Keratinocyte (primary cell): ENCODE measurements at regions not wholly inside any gene's neighbourhood (a gene's known extent, or its start where the extent isn't known, plus 50 kb on each side); places are given as distances from the start of the nearest gene placed in this dataset.

Experiments
- DNase-seq: peaks from one replicate; pipeline ENCODE4 v3.0.0-alpha.2; 2011; ENCODE audit warnings: low read depth, missing footprints, low spot score
- FAIRE-seq: peaks from 2 replicates; lab custom pipeline; 2011; peaks lifted over from hg19 to GRCh38; lab: Jason Lieb, UNC
- H2AFZ ChIP-seq: 2 replicates; pipeline ENCODE4 v1.6.0; 2012; ENCODE audit warnings: low read length, control low read depth, inconsistent platforms; ENCODE audit not compliant: control insufficient read depth
- H3K27ac ChIP-seq: 2 replicates; pipeline ENCODE4 v1.5.1; 2011; ENCODE audit warnings: low read length; ENCODE audit not compliant: control insufficient read depth, insufficient read depth
- H3K27me3 ChIP-seq: 3 replicates; pipeline ENCODE4 v1.6.0; 2011; ENCODE audit warnings: low read length; ENCODE audit not compliant: control insufficient read depth, insufficient read depth; ENCODE audit errors: extremely low read depth
- H3K36me3 ChIP-seq, 2 experiments: 2 replicates in 1 of 2; 3 replicates in 1 of 2; pipeline ENCODE4 v1.5.1; 2011; ENCODE audit warnings: low read length in 2 of 2, mild to moderate bottlenecking in 1 of 2; ENCODE audit not compliant: control insufficient read depth in 2 of 2, insufficient read depth in 2 of 2; ENCODE audit errors: extremely low read depth in 1 of 2
- H3K4me1 ChIP-seq: 3 replicates; pipeline ENCODE4 v1.5.1; 2011; ENCODE audit warnings: low read length; ENCODE audit not compliant: control insufficient read depth, insufficient read depth; ENCODE audit errors: extremely low read depth
- H3K4me2 ChIP-seq: 3 replicates; pipeline ENCODE4 v1.6.0; 2011; ENCODE audit warnings: low read depth, low read length; ENCODE audit not compliant: control insufficient read depth, insufficient read depth; ENCODE audit errors: extremely low read depth
- H3K4me3 ChIP-seq, 3 experiments: fragments of 200-600 bp in 1 of 3; sonication (generic) in 1 of 3; 2 replicates in 2 of 3; 3 replicates in 1 of 3; pipeline ENCODE4 v1.5.1; 2011 to 2016; ENCODE audit warnings: low read length in 3 of 3, mild to moderate bottlenecking in 3 of 3, control low read depth in 2 of 3, inconsistent platforms in 1 of 3, low read depth in 1 of 3, mixed read lengths in 1 of 3, mixed run types in 1 of 3, moderate library complexity in 1 of 3; ENCODE audit not compliant: control insufficient read depth in 2 of 3, insufficient read depth in 2 of 3; ENCODE audit errors: extremely low read depth in 1 of 3
- H3K79me2 ChIP-seq: 2 replicates; pipeline ENCODE4 v1.6.0; 2012; ENCODE audit warnings: low read length; ENCODE audit not compliant: control insufficient read depth, insufficient read depth
- H3K9ac ChIP-seq: 3 replicates; pipeline ENCODE4 v1.6.0; 2011; ENCODE audit warnings: low read length; ENCODE audit not compliant: control insufficient read depth, insufficient read depth; ENCODE audit errors: extremely low read depth
- H3K9me1 ChIP-seq: 3 replicates; pipeline ENCODE4 v1.6.0; 2011; ENCODE audit warnings: low read length; ENCODE audit not compliant: control insufficient read depth, insufficient read depth; ENCODE audit errors: extremely low read depth
- H3K9me3 ChIP-seq: 2 replicates; pipeline ENCODE4 v1.5.1; 2012; ENCODE audit warnings: low read depth, low read length; ENCODE audit not compliant: control insufficient read depth
- H4K20me1 ChIP-seq: 3 replicates; pipeline ENCODE4 v1.6.0; 2011; ENCODE audit warnings: low read length; ENCODE audit not compliant: control insufficient read depth, insufficient read depth; ENCODE audit errors: extremely low read depth
- CTCF ChIP-seq, 3 experiments: IDR thresholded peaks in 1 of 3; conservative IDR thresholded peaks in 1 of 3; optimal IDR thresholded peaks in 1 of 3; 2 replicates in 2 of 3; 3 replicates in 1 of 3; pipeline versions ENCODE3 to v1.5.1; 2011; ENCODE audit warnings: low read length in 3 of 3, mild to moderate bottlenecking in 3 of 3, moderate library complexity in 2 of 3, control low read depth in 1 of 3, inconsistent platforms in 1 of 3; ENCODE audit not compliant: insufficient read depth in 2 of 3; ENCODE audit errors: extremely low read depth in 1 of 3
- EZH2 ChIP-seq: IDR thresholded peaks from one replicate; pipeline ENCODE4 v1.6.1; 2012; ENCODE audit warnings: inconsistent platforms, mild to moderate bottlenecking, low read length, moderate library complexity
- dilution Hi-C: fragments of 300-500 bp; cut with MboI; formaldehyde crosslinking; loops from one replicate; pipeline ENCODE4 v1.7.0; 2020; ENCODE audit warnings: low sequenced_read_pairs; ENCODE audit not compliant: extremely low pct_ligation_motif_present

- Histone ChIP-seq H3K27me3 (no peaks in the 10 kb centered on the region), H3K4me3 (no peak overlapping the region), H3K27ac (no peak overlapping the region), H3K4me1 (no peaks in the 10 kb centered on the region), H3K9ac (no peak overlapping the region), H2AFZ (no peak overlapping the region), H3K4me2 (no peak overlapping the region), H3K79me2 (no peaks in the 10 kb centered on the region), H3K9me3 (no peaks in the 10 kb centered on the region), H4K20me1 (no peaks in the 10 kb centered on the region), H3K9me1 (no peaks in the 10 kb centered on the region), H3K36me3 (no peaks in the 10 kb centered on the region)
- dilution Hi-C loops, result no loop called here
- no peak for FAIRE-seq
- no peak for DNase-seq
- no peak for TF ChIP-seq EZH2
- no peak for TF ChIP-seq CTCF (optimal IDR thresholded peaks at IDR 0.05 in 1 of 3, IDR thresholded peaks at IDR 0.05 in 1 of 3, conservative IDR thresholded peaks at IDR 0.05 in 1 of 3; ENCODE audit: extremely low read depth in 1 of 3, insufficient read depth in 2 of 3, low read length in 3 of 3)
These were observed 1640.1 kb upstream of the CELF4 start for GRCh38 chr18:39205565-39206195.

- Histone ChIP-seq H3K79me2 (no peaks in the 10 kb centered on the region), H3K9me1 (no peaks in the 10 kb centered on the region), H3K9ac (no peak overlapping the region), H3K27ac (no peak overlapping the region), H2AFZ (no peak overlapping the region), H3K27me3 (no peaks in the 10 kb centered on the region), H3K4me3 (no peak overlapping the region), H4K20me1 (no peaks in the 10 kb centered on the region), H3K4me1 (peaks cover 8% of the 10 kb centered on the region), H3K36me3 (no peaks in the 10 kb centered on the region), H3K9me3 (no peaks in the 10 kb centered on the region), H3K4me2 (no peak overlapping the region)
- FAIRE-seq (no peak), DNase-seq (no peak)
- no peak for TF ChIP-seq EZH2
- TF ChIP-seq CTCF (optimal IDR thresholded peaks at IDR 0.05 in 1 of 3, IDR thresholded peaks at IDR 0.05 in 1 of 3, conservative IDR thresholded peaks at IDR 0.05 in 1 of 3; ENCODE audit: extremely low read depth in 1 of 3, insufficient read depth in 2 of 3, low read length in 3 of 3), result no peak
- dilution Hi-C loops, result no loop called here
These were observed 1634.6 kb upstream of the CELF4 start for GRCh38 chr18:39200153-39200552.
